ENCODE measurements at regions not wholly inside any gene's neighbourhood (a gene's known extent, or its start where the extent isn't known, plus 50 kb on each side); places are given as distances from the start of the nearest gene placed in this dataset.
"Not testable (repeated sequence)": the region's sequence is repeated elsewhere in the genome, so short reads cannot be mapped to it uniquely, and the experiment has no call there.

DNA sequence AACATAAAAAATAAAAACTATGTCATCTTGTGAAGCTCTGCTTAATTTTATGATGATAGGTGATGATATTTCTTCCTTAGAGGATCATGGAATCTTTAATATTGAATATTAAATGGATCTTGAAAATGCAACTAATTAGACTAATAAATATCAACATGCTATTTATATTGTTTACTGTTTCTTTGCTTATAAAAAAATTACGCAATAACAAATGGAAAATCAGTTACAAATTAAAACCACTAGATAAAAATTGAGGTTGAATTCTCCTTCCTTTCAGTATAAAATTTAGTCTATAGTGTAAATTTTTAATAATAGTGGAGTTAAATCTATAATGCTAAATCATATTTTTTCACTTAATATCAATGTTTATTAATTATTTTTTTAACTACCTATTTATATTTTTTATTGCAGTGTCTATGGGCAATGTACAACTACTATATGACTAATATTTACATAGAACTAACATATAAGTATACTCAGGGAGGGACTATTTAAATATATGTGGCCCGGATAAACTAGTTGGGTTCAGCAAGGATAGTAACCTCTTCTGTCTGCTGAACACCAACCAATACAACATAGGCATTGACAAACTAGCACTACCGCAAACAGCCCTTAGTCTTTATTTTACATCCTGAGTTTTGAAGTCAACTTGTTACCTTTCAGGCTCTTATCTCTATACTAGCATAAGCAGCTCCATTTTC, 628.0 kb downstream of the EFNB2 start:
- DNase-seq = no peak

- DNase-seq = no peak
These were observed 628.7 kb downstream of the EFNB2 start for GRCh38 chr13:105906746-105907145.

DNA sequence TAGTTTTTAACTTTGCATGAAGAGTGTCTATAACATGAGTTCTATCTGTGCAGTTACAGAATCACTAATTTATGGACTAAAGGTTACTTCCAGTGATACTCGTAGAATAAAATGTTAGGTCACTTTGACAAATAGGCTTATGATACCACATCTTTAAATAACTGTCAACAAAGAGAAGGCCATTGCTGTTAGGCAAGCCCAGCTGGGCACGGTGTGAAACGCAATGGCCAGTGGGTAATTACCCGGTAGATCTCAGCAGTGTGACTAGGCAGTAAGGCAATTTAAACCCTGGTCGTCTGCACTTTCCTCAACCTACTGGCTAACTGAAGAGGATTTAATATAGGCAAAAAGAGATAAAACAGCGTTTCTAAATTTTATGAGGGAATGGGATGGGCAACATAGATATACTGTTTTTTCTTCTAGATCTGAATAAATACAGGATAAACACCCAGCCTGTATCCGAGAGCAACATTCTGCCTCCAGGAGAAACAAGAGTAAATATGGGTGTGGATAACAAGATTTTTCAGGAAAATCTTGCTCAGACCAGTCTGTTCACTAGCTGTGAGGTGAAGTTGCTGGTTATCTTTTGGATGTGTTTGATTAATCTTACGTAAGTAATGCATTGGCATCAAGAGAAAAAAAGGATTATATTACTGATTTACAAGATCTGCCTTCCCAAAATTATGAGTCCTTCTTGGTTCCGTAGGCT, 631.3 kb downstream of the EFNB2 start:
- DNase-seq = no peak

DNA sequence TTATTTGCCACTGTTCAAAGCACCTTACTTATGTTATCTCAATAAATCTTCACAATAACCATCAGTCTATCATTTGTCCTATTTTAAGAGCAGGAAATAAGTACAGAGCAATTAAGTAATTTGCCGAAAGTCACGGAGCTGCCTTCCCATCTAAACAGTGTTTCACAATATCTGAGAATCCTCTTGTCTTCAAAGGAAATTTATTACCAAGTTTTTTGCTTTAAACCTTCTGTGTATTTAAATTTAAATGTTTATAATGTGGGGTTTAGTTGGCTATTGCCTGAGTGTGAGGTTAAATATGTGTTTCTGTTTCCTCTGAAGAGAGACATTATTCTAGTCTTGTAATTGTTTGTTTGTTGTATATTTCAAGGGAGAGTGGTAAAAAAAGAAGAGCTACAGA, 633.1 kb downstream of the EFNB2 start:
- DNase-seq = no peak

DNA sequence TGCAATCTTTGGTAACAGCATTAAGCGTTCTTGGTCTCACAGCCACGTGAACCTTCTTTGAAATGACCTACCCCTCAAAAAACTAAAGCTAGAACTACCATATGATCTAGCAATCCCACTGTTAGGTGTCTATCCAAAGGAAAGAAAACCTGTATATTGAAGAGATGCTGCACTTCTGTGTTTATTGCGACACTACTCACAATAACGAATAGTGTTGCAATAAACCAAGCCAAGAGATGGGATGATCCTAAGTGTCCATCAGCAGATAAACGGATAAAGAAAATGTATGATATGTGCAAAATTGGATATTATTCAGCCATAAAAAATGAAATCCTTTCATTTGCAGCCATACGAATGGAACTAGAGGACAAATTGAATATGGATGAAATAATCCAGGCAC, 637.9 kb downstream of the EFNB2 start:
- DNase-seq = no peak

GRCh38 chr13:105894697-105895096, 640.8 kb downstream of the EFNB2 start:
- no peak for DNase-seq

DNA sequence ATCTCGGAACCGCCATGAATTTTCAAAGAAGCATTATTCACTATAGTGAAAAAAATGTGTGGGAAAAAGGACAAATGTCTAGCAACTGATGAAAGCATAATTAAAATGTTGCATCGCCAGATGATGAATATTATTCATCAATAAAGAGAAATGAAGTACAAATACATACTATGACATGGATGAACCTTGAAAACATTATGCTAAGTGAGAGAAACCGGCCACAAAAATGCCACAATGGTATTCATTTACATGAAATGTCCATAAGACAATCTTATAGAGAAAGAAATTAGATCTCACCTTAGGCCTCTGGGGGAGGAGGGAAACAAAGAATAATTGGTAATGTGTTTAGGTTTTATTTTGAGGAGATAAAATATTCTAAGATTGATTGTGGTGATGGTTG, 645.0 kb downstream of the EFNB2 start:
- no peak for DNase-seq

DNA sequence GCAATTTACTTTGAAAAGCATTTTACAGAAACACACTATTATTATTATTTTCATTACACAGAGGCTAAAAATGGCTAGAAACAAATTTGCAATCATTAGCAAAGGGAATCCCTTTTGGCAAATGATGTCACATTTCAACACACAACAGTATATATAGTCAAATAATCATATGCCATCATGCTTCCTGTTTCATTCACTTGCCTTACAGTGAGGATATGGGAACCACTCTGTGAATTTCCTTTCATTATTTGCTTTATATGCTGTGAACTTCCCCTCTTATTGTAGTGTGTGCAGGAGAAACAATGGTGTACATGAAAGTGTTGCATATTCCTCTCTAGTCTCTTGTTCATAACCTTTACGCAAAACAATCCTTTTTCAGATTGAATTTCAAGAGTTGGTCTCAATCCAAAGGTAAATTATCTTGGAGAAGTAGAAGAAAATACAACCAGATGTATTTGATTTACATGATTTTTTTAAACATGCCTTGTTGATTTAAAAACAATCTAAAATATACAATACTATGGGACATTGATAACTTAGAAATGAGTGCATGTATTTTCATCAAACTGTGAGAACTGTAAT, 657.3 kb downstream of the EFNB2 start:
- no peak for DNase-seq

- no peak for DNase-seq
These were observed 660.6 kb downstream of the EFNB2 start for GRCh38 chr13:105874814-105875213.

DNA sequence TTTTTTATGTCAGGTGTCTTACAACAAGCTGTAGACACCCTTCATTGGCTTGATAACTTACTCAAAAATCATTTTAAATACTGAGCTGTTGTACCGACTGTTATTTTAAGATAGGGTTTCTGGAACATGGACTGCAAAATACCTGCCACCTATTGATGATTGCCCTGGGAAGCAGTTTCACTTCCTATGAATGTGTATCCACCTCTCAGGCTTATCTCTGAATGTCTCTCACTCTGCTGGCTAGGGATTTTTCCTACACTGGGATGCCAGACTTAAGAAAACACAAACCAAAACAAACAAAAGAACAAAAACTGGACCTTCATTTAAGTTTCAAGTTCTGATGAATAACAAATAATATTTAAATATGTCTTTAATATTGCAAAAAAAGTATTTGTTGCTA, 663.7 kb downstream of the EFNB2 start:
- DNase-seq = no peak

GRCh38 chr13:105871326-105871725, 664.1 kb downstream of the EFNB2 start:
- no peak for DNase-seq

DNA sequence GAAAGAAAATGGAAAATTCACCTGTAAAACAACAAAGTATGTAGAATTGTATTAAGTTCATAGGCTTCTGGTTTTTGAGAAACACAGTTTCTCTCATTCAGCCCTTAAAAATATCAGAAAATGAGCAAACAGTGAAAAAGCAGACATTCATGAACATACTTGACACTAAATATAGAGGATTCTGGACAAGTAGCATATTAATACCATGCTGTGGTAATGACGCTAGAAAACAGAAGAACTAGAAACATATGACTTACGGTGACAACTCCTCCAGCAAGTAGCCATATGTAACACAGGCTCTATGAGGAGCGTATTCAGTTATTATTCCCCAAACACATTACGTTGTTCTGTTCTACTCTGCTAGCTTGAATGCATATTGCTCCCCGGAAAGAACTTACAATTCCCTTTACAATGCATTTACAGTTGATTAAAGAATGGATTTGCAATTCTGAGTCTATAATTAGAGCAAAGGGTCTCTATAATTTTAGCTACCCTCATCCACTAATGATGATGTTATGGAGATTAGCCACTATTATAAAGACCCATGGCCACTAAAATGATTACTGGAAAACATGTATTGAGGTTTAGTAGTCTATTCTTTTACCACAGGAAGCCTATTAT, 672.1 kb downstream of the EFNB2 start:
- DNase-seq = no peak

GRCh38 chr13:105848494-105848893, 687.0 kb downstream of the EFNB2 start:
- no peak for DNase-seq

GRCh38 chr13:105847527-105848291, 687.8 kb downstream of the EFNB2 start:
- DNase-seq = no peak

- no peak for DNase-seq
These were observed 688.5 kb downstream of the EFNB2 start for GRCh38 chr13:105846923-105847322.

GRCh38 chr13:105841286-105841685, 694.2 kb downstream of the EFNB2 start:
- DNase-seq = no peak

- no peak for DNase-seq
These were observed 697.2 kb downstream of the EFNB2 start for GRCh38 chr13:105838231-105838630.

DNA sequence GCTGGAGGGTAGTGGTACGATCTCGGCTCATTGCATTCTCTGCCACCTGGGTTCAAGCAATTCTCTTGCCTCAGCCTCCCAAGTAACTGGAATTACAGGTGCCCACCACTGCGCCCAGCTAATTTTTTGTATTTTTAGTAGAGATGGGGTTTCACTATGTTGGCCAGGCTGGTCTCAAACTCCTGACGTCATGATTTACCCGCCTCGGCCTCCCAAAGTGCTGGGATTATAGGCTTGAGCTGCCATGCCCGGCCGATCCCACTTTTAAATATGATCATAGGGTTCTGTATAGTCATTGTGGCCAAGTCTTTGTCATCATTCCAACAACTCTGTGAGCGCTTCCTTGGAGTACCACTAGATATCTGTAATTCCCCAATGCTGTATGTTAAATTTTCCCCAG, 698.2 kb downstream of the EFNB2 start:
- not testable (repeated sequence) for DNase-seq

DNA sequence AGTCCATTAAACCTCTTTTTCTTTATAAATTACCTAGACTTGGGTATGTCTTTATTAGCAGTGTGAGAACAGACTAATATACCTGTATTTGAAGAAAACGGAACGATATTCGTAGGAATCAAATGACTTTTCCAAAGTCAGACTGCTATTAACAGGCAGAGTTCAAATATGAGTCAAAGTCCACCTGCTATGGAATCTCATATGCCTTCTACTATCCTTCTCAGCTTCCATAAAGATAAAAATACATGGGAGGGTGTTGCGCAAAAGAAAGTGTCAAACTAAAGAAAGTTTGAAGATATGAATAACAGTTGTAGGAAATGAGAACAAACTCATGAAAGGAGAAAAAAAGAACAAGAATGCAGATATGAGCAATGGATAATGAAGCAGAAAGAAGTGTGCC, 704.6 kb downstream of the EFNB2 start:
- DNase-seq = no peak

DNA sequence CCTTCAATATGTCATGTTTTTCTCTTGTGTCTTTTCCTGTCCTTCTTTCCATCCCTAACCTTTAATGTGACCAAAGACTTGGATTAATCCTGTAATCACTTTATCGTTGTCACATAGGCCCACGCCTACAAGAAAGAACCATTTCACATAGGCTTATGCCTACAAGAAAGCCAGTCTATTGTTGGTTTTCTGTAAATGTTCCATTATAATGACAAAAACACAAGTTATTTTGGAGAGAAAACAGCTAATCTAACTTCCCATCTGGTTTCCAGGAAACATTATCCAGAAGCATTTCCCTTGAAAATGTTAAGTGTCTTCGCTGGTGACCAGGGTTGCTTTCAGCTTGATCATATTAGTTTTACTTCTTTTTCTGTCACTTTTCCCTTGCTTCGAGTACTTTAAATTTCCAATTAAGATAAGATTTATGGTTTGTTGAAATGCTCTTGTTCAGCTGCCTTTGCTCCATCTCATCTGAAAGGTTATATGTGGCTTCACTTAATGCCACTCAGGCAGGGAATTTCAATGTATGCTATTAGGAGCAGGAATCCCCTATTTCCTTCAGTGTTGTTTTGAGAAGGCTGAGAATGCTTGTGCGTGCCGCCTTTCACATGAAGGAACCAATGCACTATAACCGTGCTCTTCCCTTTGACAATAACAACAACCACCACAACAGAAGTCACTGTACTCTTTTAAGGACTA, 708.2 kb downstream of the EFNB2 start:
- DNase-seq = no peak

DNA sequence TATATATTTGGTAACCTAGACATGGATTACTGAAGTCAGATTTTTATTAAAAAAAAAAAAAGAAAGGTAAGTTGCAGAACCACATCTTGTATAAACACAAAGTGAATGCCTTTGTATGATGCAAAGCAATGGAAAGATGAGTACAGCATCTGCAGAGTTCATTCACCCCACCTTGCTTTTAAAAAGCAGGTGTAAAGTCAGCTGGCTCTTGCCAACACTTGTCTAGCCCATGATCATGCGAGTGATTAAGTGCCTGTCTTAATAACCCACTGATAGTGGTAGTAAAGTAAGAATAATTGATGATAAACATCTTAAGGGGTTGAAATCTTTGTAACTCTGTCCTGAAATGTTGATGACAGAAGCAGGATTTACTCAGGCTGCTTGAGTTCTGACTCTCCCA, 710.4 kb downstream of the EFNB2 start:
- DNase-seq = no peak

- DNase-seq = no peak
These were observed 714.1 kb downstream of the EFNB2 start for GRCh38 chr13:105821337-105821736.
